Body of pancreas (tissue), 4 donors: ENCODE measurements at regions not wholly inside any gene's neighbourhood (a gene's known extent, or its start where the extent isn't known, plus 50 kb on each side); places are given as distances from the start of the nearest gene placed in this dataset.

Source experiments
- CTCF ChIP-seq, 7 experiments: fragments of 450-650 bp in 4 of 7; fragments of 200-600 bp in 3 of 7; sonication (generic) in 3 of 7; IDR thresholded peaks; one replicate each; pipeline ENCODE4 v1.5.1; 2016 to 2019; ENCODE audit warnings: antibody characterized with exemption in 7 of 7
- POLR2A ChIP-seq, 3 donors: fragments of 450-650 bp; IDR thresholded peaks; one replicate each; pipeline ENCODE4 v1.6.1; 2016; ENCODE audit warnings: antibody characterized with exemption in 3 of 3, mild to moderate bottlenecking in 2 of 3

- TF ChIP-seq CTCF (IDR thresholded peaks at IDR 0.05) (no peak), POLR2A (IDR thresholded peaks at IDR 0.05) (no peak)
Measured at GRCh38 chr2:191582355-191582754, 95.6 kb upstream of the NABP1 start.
